ENCODE measurements at regions not wholly inside any gene's neighbourhood (a gene's known extent, or its start where the extent isn't known, plus 50 kb on each side); places are given as distances from the start of the nearest gene placed in this dataset.

DNA sequence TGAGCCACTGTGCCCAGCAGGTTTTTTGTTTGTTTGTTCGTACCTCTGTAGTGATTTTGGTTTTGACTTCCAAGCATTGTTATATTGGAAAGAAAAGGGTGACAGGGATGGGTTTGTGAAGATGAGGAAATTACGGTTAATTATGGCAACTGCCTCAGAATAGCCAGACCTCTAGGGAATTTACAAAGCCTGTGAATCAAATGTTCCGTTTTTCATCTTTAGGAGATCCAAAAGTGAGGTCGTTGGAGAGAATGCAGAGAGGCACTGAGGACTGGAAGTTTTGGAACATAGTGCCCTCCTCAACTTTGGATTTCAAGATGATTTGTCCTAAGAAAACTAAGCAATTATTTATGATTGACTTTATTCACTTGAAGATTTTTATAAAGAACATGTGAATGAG lies 54.5 kb upstream of the EVL start:
- TF ChIP-seq EZH2phosphoT487 (IDR thresholded peaks at IDR 0.05; ENCODE audit: low read length), result no peak
- TF ChIP-seq EZH2 (optimal IDR thresholded peaks at IDR 0.05; ENCODE audit: low read depth, low read length), result no peak
